HT-29 (cell line): ENCODE measurements at regions not wholly inside any gene's neighbourhood (a gene's known extent, or its start where the extent isn't known, plus 50 kb on each side); places are given as distances from the start of the nearest gene placed in this dataset.

Source experiments
- DNase-seq: peaks from one replicate; pipeline ENCODE4 v3.0.0-alpha.2; 2015; ENCODE audit warnings: low spot score

GRCh38 chr14:101398011-101398410, 163.3 kb upstream of the DIO3 start:
- no peak for DNase-seq

GRCh38 chr14:101399737-101400517, 161.4 kb upstream of the DIO3 start:
- DNase-seq = no peak

DNA sequence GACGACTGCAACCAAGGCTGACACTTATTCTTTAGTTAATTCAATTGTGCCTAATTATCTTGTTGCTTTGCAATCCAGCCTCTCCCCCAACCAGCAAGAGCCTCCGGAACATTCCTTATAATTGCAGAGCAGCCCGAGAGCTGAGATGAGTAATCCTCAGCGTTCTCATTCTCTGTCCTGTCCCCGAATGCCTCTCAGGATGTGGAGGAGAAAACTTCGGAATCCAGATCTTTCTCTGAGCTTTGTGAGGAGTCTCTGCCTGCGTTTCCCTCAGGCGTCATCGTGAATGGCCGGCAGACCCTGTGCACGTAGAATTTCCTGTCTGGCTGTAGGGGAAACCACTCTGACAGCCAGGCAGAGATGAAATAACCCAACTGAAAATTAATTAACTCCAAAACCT, 160.5 kb upstream of the DIO3 start:
- DNase-seq = no peak

GRCh38 chr14:101402936-101403660, 158.2 kb upstream of the DIO3 start:
- no peak for DNase-seq

DNA sequence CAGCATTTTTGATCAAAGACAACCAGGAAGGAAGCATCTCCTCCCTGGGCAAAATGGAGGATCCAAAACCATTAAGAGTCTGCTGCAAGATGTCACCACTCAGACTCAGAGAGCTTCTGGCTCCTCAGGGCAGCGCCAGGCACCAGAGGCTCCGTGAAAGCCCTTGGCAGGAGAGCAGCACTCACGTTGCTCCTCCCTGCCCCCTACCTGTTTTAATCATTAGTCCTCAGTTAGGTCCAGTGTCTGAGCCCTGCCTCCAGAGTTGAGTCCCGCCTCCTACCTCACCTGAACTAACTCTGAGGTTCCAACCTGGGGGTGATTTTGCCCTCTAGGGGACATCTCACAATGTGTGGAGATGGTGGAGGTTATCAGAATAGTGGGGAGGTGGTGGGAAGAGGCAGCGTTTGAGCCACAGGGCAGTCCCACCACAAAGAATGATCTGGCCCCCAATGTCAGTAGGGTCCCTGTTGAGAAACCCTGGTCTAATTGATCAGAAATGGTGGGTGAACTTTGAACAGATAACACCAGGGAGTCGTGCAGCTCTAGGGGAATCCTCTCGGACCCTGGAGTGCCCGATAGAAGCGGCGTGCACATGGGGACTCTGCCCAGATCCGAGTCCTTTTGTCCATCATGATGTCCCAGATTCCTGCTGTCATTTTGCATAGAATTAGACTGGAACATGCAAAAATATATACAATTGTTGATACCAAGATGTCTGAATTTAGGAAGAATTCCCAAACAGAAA, 156.7 kb upstream of the DIO3 start:
- DNase-seq = no peak

DNA sequence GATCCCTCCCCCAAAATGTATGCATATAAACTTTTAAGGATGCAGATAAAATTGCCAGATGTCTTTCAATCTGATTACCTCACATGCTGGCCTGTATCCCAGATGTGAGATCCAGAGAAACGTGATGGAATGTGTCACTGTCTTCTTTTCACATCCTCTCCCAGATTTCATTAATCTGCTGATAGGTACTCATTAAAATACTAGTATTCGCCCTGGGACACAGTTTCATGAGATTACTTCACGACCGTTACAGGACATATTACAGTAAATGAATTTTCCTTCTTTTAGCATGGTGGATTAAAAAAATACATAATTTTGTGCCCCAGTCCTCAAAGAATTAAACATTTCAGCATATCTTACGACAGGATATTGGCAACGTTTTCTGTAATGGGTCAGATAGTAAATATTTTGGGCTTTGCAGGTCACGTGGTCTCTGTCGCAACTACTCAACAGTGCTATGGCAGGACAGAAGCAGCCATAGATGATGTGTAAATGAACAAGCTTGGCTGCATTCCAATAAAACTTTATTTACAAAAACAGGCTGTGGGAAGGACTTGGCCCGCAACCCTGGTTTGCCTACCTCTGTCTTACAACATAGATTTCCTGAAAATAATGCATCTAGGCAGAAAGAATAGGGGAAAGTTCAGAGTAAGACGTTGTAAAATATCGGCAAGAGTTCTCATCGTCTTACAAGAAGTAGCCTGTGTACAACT, 156.0 kb upstream of the DIO3 start:
- peak; percentile 32 for DNase-seq

- DNase-seq = no peak
These were observed 154.4 kb upstream of the DIO3 start for GRCh38 chr14:101406921-101407320.

DNA sequence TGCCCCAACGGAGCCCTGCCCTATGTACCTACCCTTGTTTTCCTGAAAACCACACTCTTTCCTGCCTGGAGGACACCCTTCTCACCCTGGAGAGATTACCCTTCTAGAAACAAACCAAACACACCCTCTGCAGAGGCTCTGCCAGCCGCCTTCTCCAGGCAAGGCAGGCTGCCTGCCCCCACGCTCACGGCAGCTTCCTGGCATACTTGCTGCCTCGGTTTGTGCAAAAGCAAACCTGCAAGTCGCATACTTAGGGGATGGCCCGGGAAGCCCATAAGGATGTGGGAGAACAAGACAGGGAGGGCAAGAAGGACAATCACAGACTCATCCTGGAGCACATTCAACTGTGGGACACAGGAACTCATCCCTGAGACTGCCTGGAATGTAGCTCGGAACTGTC, 154.0 kb upstream of the DIO3 start:
- DNase-seq = no peak

GRCh38 chr14:101408077-101408831, 153.0 kb upstream of the DIO3 start:
- no peak for DNase-seq

DNA sequence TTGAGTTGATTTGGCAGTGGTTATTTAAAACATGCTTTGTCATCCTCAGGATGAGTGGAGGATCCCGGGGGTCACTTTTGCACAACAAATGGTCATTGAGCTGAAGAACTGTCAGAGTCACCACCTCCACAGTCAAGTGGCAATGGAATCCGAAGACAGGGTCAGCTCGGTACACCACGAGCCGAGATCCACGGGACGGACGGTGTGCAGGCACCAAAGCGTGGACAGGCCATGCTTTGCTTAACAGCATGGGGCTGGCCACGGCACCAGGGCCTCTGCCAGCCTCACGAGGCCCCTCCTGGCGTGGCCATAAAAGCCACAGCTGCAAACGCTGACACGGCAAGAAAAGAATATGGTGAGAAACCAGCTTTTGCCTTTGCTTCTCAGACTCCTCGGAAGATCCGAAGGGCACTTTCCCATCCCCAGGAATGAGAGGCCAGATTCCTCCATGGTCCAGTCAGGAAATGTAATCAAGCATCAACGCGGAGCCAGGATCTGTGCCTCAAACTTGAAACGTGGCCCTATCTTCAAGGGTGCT, 152.2 kb upstream of the DIO3 start:
- DNase-seq = no peak

- DNase-seq = no peak
These were observed 151.2 kb upstream of the DIO3 start for GRCh38 chr14:101410126-101410525.

- no peak for DNase-seq
These were observed 150.1 kb upstream of the DIO3 start for GRCh38 chr14:101411151-101411550.

DNA sequence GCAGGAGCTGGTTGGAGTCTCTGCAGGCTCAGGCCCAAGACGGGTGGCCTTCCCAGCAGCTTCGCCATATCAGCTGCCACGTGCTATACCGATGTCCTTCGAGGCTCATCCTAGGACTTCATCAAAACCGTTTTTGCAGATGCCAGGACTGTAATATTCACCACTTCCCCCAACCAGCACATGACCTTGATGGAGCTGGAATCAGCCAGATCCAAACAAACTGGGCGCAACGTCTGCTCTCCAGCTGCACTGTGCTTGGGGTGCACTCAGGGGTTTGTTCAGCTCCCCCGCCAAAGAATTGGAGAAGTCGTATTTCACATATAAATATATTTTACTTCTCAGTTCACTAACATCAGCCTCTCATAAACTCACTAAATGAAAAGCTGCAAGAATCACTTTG, 149.5 kb upstream of the DIO3 start:
- no peak for DNase-seq

DNA sequence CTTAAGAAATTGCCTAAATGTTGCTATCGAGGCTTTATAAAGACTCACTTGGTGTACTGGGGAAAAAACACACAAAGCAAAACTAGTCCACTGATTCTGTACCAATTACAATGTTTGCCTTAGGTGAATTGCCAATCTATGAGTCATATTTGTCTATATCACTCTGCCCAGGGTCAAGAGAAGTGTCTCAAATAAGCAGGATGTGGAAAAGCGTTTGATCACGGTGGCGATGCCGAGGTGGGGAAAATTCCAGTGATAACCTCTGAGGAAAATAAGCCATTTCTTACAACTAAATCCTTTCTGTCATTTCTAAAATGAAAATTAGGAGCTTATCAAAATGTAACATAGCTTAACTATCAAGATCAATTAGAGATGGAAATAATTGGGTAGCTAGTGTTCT, 148.6 kb upstream of the DIO3 start:
- peak; percentile 58 for DNase-seq

DNA sequence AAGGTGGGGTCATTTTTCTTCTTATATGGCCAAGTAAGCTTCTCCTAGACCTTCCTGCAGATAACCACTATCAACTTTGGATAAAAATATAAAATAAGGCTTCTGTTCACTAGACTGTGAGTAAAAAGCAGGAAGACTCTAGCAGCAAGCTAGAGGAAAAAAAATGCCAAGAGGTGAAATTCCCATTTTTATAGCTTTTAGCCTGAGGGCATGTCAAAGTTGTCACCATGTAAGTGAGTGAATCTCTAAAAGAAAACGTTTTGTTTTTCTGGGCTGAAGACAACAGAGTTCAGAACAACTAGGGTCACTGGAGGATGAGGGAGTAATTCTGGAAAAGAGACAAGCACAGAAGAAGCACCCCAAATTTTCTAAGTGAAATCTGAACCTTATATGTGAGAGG, 143.9 kb upstream of the DIO3 start:
- DNase-seq = no peak

GRCh38 chr14:101418601-101419000, 142.7 kb upstream of the DIO3 start:
- no peak for DNase-seq

GRCh38 chr14:101426466-101426865, 134.8 kb upstream of the DIO3 start:
- DNase-seq = no peak

DNA sequence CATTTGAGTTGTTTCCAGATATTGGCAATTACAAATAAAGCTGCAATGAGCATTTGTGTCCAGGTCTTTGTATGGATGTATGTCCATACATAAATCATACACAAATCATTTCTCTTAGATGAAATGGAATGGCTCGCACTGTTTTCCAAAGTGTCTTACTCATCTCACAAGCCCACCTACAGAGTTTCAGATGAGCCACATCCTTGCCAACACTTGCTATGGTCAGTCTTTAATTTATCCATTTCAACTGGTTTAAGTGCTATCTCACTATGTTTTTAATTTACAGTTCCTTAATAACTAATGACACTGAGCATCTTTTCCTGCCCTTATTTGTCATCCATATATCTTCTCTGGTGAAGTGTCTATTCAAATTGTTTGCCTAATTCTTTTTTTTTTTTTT, 132.9 kb upstream of the DIO3 start:
- no peak for DNase-seq

DNA sequence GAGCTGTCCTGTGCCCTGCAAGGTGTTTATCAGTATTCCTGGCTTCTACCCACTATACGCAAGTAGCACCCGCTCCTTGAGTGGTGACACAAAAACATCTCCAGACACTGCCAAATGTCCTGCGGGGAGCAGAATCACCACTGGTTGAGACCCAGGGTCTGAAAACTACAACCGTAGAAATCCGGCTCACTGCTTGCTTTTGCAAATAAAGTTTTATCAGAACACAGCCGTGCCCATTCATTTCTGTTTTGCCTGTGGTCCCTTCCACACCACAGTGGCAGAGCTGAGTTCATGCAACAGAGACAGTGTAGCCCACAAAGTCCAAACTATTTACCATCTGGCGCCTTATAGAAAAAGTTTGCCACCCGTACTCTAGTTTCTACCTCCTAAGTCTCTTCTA, 125.7 kb upstream of the DIO3 start:
- DNase-seq = no peak

- no peak for DNase-seq
These were observed 122.3 kb upstream of the DIO3 start for GRCh38 chr14:101439023-101439422.

DNA sequence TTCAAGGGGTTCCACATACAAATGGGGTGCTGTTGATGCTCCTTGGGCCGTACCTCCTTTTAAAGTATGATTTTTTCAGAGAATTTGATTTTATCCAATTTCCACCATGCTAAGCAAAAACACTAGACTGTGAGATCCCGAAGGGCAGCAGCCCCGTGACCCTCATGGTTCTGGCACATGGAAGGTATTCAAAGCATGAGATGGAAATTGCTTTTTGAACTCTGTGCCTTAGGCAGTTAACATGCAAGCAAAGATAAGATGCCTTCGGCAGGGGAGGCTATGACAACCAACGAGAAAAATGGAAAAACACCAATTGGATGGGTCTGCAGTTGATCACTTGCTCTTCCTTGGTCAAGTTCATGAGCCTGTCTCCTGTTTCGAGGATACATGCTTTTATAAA, 120.8 kb upstream of the DIO3 start:
- DNase-seq = no peak
